ENCODE measurements at regions not wholly inside any gene's neighbourhood (a gene's known extent, or its start where the extent isn't known, plus 50 kb on each side); places are given as distances from the start of the nearest gene placed in this dataset.

GRCh38 chr1:242747233-242747632 lies 222.7 kb upstream of the PLD5 start:
- Mint-ChIP-seq H3K4me3 (no peak overlapping the region), H3K4me1 (no peaks in the 10 kb centered on the region), H3K36me3 (ENCODE audit: low read depth) (no peaks in the 10 kb centered on the region), H3K9me3 (no peaks in the 10 kb centered on the region), H3K27me3 (ENCODE audit: insufficient read depth, low read depth, poor library complexity) (peaks cover 1% of the 10 kb centered on the region), H3K27ac (no peak overlapping the region)
- 0 out of 2 replicates have a peak, but pooled peaks cover 3% of the 10 kb centered on the region for H3K9me2 ChIP-seq (ENCODE audit: insufficient read depth)
- no peak overlapping the region for H3K4me3 ChIP-seq
- ATAC-seq (no peak), DNase-seq (ENCODE audit: low spot score) (no peak)
- H3K4me1 ChIP-seq (ENCODE audit: insufficient read depth) = no peaks in the 10 kb centered on the region
- TF ChIP-seq NANOG (IDR thresholded peaks at IDR 0.05; ENCODE audit: borderline replicate concordance) (no peak), JUNB (IDR thresholded peaks at IDR 0.05; ENCODE audit: unreplicated experiment) (no peak), ETS1 (IDR thresholded peaks at IDR 0.05) (no peak), ZNF331 (CRISPR knock-in tag; IDR thresholded peaks at IDR 0.05; ENCODE audit: low read depth) (no peak), EZH2phosphoT487 (IDR thresholded peaks at IDR 0.05; ENCODE audit: unreplicated experiment) (no peak), CTCF (conservative IDR thresholded peaks at IDR 0.05; ENCODE audit: low read depth in 2 of 2) (no peak), EZH2 (IDR thresholded peaks at IDR 0.05; ENCODE audit: low read depth, unreplicated experiment) (no peak), ZNF462 (CRISPR knock-in tag; IDR thresholded peaks at IDR 0.05) (no peak), POLR2AphosphoS5 (IDR thresholded peaks at IDR 0.05; ENCODE audit: low read depth) (no peak), ZNF114 (CRISPR knock-in tag; IDR thresholded peaks at IDR 0.05) (no peak), CREB1 (CRISPR knock-in tag; IDR thresholded peaks at IDR 0.05; ENCODE audit: low read depth) (no peak), STAT1 (IDR thresholded peaks at IDR 0.05; ENCODE audit: unreplicated experiment) (no peak)
- no peaks in the 10 kb centered on the region for H3K79me2 ChIP-seq (replicated peaks; ENCODE audit: insufficient read depth)
- no peaks in the 10 kb centered on the region for H3F3A ChIP-seq (replicated peaks; ENCODE audit: low read depth)
- H3K27ac ChIP-seq (ENCODE audit: low read depth) = no peak overlapping the region
- no peak overlapping the region for H3K4me2 ChIP-seq
- H4K20me1 ChIP-seq (replicated peaks; ENCODE audit: insufficient read depth) = no peaks in the 10 kb centered on the region
- H3K27me3 ChIP-seq (ENCODE audit: insufficient read depth) = no peaks in the 10 kb centered on the region
- no peaks in the 10 kb centered on the region for H3K36me3 ChIP-seq (ENCODE audit: insufficient read depth)
- no peak overlapping the region for H2AFZ ChIP-seq

Data from GM23338 (cell line).